Lung (tissue), 11 donors: ENCODE measurements at regions not wholly inside any gene's neighbourhood (a gene's known extent, or its start where the extent isn't known, plus 50 kb on each side); places are given as distances from the start of the nearest gene placed in this dataset.

ENCODE experiments used
- ATAC-seq: fragments of 200-7000 bp; cut with Tn5 transposase; one replicate; pipeline ENCODE4 v1.9.1; 2020; ENCODE audit warnings: moderate number of reproducible peaks; ENCODE audit not compliant: insufficient read depth, low FRiP score
- DNase-seq, 3 donors: peaks; one replicate each; pipeline ENCODE4 v3.0.0-alpha.2; 2013 to 2017
- H3K27ac ChIP-seq, 2 donors: one replicate each; pipeline ENCODE4 v1.5.1; 2013; ENCODE audit warnings: mild to moderate bottlenecking in 2 of 2, moderate library complexity in 2 of 2, control low read depth in 1 of 2, inconsistent platforms in 1 of 2, low read depth in 1 of 2, low read length in 1 of 2
- H3K27me3 ChIP-seq, 3 donors: one replicate each; pipeline ENCODE4 v1.5.1; 2013; ENCODE audit warnings: low read length in 2 of 3; ENCODE audit not compliant: control insufficient read depth in 3 of 3, insufficient read depth in 3 of 3
- H3K36me3 ChIP-seq, 4 donors: one replicate each; pipeline ENCODE4 v1.5.1; 2013; ENCODE audit warnings: low read length in 4 of 4, mild to moderate bottlenecking in 1 of 4, moderate library complexity in 1 of 4; ENCODE audit not compliant: control insufficient read depth in 4 of 4, insufficient read depth in 4 of 4
- H3K4me1 ChIP-seq, 5 donors: one replicate each; pipeline ENCODE4 v1.5.1; 2013; ENCODE audit warnings: low read length in 5 of 5, mild to moderate bottlenecking in 2 of 5, moderate library complexity in 1 of 5; ENCODE audit not compliant: control insufficient read depth in 5 of 5, insufficient read depth in 5 of 5
- H3K4me3 ChIP-seq: one replicate; pipeline ENCODE4 v1.5.1; 2013; ENCODE audit warnings: mild to moderate bottlenecking, control low read depth, moderate library complexity
- H3K9ac ChIP-seq, 2 donors: one replicate each; pipeline ENCODE4 v1.5.1; 2013; ENCODE audit warnings: low read length in 2 of 2, control low read depth in 1 of 2; ENCODE audit not compliant: insufficient read depth in 1 of 2
- H3K9me3 ChIP-seq, 4 donors: one replicate each; pipeline ENCODE4 v1.5.1; 2013; ENCODE audit warnings: low read length in 3 of 4, mild to moderate bottlenecking in 1 of 4, moderate library complexity in 1 of 4; ENCODE audit not compliant: control insufficient read depth in 4 of 4, insufficient read depth in 3 of 4
- CTCF ChIP-seq: IDR thresholded peaks from 2 replicates; pipeline ENCODE4 v1.5.1; 2012; ENCODE audit warnings: mild to moderate bottlenecking; ENCODE audit errors: control extremely low read depth, extremely low read depth
- WGBS, 2 donors: extraction: QIAGEN DNeasy Blood & Tissue Kit; methylation state at CpG; one replicate each; pipeline ENCODE4 v1.1.7; 2013; 5-methylcytosine and 5-hydroxymethylcytosine counted together
- donor health status: control.
- donor health status: control.
- donor health status: Bipolar disorder and iron deficiency.
- donor health status: healthy.
- donor health status: DM: yes; HTN: yes; CAD: no.

DNA sequence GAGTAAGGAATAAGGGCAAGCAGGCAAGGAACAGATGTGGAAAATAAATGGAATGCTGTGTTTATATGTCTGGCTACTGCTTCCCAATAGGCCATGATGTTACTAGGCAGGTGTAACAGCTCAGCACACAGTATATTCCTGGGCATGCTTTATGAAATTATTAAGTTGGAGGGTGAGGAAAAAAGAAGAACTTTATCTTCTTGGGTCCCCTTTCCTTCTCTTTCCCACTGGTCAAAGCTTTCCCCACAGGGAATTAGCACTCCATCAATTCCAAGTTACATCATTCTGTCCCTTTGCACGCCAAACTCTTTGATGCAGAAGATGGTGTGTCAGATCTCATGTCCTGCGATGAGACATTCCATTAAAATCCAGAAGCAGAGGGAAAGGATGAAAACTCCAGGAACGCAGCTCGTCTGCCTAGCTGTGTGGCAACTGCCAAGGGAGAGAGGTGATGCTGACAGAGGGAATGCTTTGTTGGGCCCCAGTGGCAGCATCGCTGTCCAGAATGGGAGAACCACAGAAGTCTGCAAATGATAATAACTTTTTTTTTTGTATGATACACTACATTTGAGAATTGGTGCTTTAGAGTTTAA, 447.3 kb upstream of the ARRDC3 start:
- DNase-seq (peak; percentile 65 to 86 (median 85)), ATAC-seq (peak; percentile 23)
- H3K4me1 ChIP-seq = peaks cover 0 to 38% (median 4%) of the 10 kb centered on the region in 5 donors
- 70 to 78% methylated on average over 5 of the region's 5 CpGs for WGBS, 2 donors
- no peaks in the 10 kb centered on the region for H3K9me3 ChIP-seq
- no peaks in the 10 kb centered on the region for H3K36me3 ChIP-seq
- H3K27ac ChIP-seq = no peak overlapping the region
- no peak overlapping the region for H3K9ac ChIP-seq
- TF ChIP-seq CTCF = no peak
- H3K27me3 ChIP-seq = no peaks in the 10 kb centered on the region
- H3K4me3 ChIP-seq = no peak overlapping the region

GRCh38 chr5:91825618-91826017, 442.5 kb upstream of the ARRDC3 start:
- no peaks in the 10 kb centered on the region for H3K36me3 ChIP-seq
- no peaks in the 10 kb centered on the region for H3K27me3 ChIP-seq
- no peak for ATAC-seq
- no peak for DNase-seq
- no peak overlapping the region for H3K4me3 ChIP-seq
- H3K27ac ChIP-seq = no peak overlapping the region
- H3K4me1 ChIP-seq = peaks cover 0 to 14% (median 4%) of the 10 kb centered on the region in 5 donors
- WGBS, 2 donors = 71% methylated on average over 4 of the region's 4 CpGs
- no peak overlapping the region for H3K9ac ChIP-seq
- TF ChIP-seq CTCF = no peak
- H3K9me3 ChIP-seq = no peaks in the 10 kb centered on the region

DNA sequence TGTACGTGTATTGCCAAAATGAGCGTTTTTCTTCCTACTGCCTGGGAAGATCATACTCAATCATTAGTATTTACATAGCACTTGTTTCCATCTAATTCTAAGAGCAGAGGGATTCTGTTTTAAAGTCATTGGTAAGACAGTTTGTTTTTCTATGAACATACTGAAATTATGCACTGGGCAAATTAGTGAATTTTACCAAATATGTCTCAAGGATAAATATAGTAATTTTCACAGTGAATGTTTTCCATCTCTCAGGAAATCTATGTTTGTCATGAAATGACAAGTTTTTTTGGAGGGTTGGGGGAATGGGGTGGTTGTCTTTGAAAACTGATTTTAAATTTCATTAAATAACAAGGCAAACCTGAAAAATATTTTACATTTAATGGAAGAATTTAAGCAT, 441.3 kb upstream of the ARRDC3 start:
- no peaks in the 10 kb centered on the region for H3K9me3 ChIP-seq
- H3K9ac ChIP-seq = no peak overlapping the region
- no peaks in the 10 kb centered on the region for H3K36me3 ChIP-seq
- H3K4me1 ChIP-seq = peaks cover 0 to 4% (median under 1%) of the 10 kb centered on the region in 5 donors
- no peak for DNase-seq
- no peak for ATAC-seq
- H3K27ac ChIP-seq = no peak overlapping the region
- no peak overlapping the region for H3K4me3 ChIP-seq
- no peak for TF ChIP-seq CTCF
- H3K27me3 ChIP-seq = no peaks in the 10 kb centered on the region
- 85 to 94% methylated on average over 2 of the region's 2 CpGs for WGBS, 2 donors

GRCh38 chr5:91820874-91821273, 437.8 kb upstream of the ARRDC3 start:
- Histone ChIP-seq H3K27me3 (no peaks in the 10 kb centered on the region), H3K36me3 (no peaks in the 10 kb centered on the region), H3K4me1 (no peaks in the 10 kb centered on the region), H3K9me3 (no peaks in the 10 kb centered on the region), H3K27ac (no peak overlapping the region), H3K4me3 (no peak overlapping the region), H3K9ac (no peak overlapping the region)
- DNase-seq = no peak
- no peak for ATAC-seq
- TF ChIP-seq CTCF = no peak
